ENCODE measurements at regions not wholly inside any gene's neighbourhood (a gene's known extent, or its start where the extent isn't known, plus 50 kb on each side); places are given as distances from the start of the nearest gene placed in this dataset.

DNA sequence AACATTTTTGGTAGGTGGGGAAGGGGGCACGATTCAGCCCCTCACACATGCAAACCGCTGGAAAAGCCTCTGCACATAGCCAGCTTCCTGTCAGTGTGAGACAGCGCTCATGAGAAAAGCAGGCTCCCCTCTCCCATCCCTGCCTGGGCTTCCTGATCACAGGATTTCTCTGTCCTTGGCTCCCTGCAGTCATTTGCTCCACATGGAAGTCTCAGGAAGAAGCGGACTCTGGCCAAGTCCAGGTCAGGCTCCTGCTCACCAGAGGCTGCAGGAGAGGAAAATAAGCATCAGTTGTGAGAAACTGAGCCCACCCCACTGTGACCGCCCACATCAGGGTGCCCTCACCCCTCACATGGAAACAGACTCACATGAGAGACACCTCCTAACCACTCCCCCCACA lies 664.3 kb upstream of the TENM3 start:
- H2AFZ ChIP-seq (ENCODE audit: control insufficient read depth, low read depth, low read length), result no peak overlapping the region
- RAD21 ChIA-PET (ENCODE audit: unreplicated experiment), result no interaction called here
- no peaks in the 10 kb centered on the region for H3K9me3 ChIP-seq (replicated peaks; ENCODE audit: control insufficient read depth, insufficient read depth, low read length)
- no peak overlapping the region for H3K9ac ChIP-seq (ENCODE audit: control insufficient read depth, insufficient read depth, low read length)
- H3K4me3 ChIP-seq, result no peak overlapping the region
- H3K27ac ChIP-seq (ENCODE audit: control insufficient read depth, insufficient read depth), result no peak overlapping the region
- CTCF ChIA-PET, result no interaction called here
- TF ChIP-seq, protein P1, sequence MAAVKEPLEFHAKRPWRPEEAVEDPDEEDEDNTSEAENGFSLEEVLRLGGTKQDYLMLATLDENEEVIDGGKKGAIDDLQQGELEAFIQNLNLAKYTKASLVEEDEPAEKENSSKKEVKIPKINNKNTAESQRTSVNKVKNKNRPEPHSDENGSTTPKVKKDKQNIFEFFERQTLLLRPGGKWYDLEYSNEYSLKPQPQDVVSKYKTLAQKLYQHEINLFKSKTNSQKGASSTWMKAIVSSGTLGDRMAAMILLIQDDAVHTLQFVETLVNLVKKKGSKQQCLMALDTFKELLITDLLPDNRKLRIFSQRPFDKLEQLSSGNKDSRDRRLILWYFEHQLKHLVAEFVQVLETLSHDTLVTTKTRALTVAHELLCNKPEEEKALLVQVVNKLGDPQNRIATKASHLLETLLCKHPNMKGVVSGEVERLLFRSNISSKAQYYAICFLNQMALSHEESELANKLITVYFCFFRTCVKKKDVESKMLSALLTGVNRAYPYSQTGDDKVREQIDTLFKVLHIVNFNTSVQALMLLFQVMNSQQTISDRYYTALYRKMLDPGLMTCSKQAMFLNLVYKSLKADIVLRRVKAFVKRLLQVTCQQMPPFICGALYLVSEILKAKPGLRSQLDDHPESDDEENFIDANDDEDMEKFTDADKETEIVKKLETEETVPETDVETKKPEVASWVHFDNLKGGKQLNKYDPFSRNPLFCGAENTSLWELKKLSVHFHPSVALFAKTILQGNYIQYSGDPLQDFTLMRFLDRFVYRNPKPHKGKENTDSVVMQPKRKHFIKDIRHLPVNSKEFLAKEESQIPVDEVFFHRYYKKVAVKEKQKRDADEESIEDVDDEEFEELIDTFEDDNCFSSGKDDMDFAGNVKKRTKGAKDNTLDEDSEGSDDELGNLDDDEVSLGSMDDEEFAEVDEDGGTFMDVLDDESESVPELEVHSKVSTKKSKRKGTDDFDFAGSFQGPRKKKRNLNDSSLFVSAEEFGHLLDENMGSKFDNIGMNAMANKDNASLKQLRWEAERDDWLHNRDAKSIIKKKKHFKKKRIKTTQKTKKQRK (IDR thresholded peaks at IDR 0.05; ENCODE audit: low read depth, low read length), result no peak
- TF ChIP-seq, protein P2, sequence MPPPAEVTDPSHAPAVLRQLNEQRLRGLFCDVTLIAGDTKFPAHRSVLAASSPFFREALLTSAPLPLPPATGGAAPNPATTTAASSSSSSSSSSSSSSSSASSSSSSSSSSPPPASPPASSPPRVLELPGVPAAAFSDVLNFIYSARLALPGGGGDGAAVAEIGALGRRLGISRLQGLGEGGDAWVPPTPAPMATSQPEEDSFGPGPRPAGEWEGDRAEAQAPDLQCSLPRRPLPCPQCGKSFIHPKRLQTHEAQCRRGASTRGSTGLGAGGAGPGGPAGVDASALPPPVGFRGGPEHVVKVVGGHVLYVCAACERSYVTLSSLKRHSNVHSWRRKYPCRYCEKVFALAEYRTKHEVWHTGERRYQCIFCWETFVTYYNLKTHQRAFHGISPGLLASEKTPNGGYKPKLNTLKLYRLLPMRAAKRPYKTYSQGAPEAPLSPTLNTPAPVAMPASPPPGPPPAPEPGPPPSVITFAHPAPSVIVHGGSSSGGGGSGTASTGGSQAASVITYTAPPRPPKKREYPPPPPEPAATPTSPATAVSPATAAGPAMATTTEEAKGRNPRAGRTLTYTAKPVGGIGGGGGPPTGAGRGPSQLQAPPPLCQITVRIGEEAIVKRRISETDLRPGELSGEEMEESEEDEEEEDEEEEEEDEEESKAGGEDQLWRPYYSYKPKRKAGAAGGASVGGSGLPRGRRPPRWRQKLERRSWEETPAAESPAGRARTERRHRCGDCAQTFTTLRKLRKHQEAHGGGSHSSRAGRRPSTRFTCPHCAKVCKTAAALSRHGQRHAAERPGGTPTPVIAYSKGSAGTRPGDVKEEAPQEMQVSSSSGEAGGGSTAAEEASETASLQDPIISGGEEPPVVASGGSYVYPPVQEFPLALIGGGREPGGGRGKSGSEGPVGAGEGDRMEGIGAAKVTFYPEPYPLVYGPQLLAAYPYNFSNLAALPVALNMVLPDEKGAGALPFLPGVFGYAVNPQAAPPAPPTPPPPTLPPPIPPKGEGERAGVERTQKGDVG (CRISPR knock-in tag; IDR thresholded peaks at IDR 0.05), result no peak
- TF ChIP-seq BRCA1 (IDR thresholded peaks at IDR 0.05; ENCODE audit: low read depth, low read length), result no peak
- TF ChIP-seq, protein P3, sequence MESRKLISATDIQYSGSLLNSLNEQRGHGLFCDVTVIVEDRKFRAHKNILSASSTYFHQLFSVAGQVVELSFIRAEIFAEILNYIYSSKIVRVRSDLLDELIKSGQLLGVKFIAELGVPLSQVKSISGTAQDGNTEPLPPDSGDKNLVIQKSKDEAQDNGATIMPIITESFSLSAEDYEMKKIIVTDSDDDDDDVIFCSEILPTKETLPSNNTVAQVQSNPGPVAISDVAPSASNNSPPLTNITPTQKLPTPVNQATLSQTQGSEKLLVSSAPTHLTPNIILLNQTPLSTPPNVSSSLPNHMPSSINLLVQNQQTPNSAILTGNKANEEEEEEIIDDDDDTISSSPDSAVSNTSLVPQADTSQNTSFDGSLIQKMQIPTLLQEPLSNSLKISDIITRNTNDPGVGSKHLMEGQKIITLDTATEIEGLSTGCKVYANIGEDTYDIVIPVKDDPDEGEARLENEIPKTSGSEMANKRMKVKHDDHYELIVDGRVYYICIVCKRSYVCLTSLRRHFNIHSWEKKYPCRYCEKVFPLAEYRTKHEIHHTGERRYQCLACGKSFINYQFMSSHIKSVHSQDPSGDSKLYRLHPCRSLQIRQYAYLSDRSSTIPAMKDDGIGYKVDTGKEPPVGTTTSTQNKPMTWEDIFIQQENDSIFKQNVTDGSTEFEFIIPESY (IDR thresholded peaks at IDR 0.05), result no peak
- no peaks in the 10 kb centered on the region for H3K4me1 ChIP-seq (ENCODE audit: control insufficient read depth, insufficient read depth, low read length)
- no peaks in the 10 kb centered on the region for H3K79me2 ChIP-seq (ENCODE audit: control insufficient read depth, insufficient read depth, low read length)
- no peak for ATAC-seq
- H4K20me1 ChIP-seq (ENCODE audit: control insufficient read depth, insufficient read depth), result no peaks in the 10 kb centered on the region
- no peak for FAIRE-seq
- in situ Hi-C loops (cut with MboI) (no loop called here), intact Hi-C loops (cut with micrococcal nuclease; ENCODE audit: unreplicated experiment) (no loop called here)
- POLR2A ChIA-PET, result no interaction called here
- 15% methylated on average over 5 of the region's 5 CpGs for WGBS (ENCODE audit: insufficient coverage, insufficient replicate concordance, low lambda C conversion rate, missing lambda C conversion rate)
- no peak for DNase-seq (ENCODE audit: low read depth, low spot score)
- H3K36me3 ChIP-seq (ENCODE audit: control insufficient read depth in 2 of 2, insufficient read depth in 2 of 2, low read length in 1 of 2), result no peaks in the 10 kb centered on the region
- no peaks in the 10 kb centered on the region for H3K27me3 ChIP-seq (replicated peaks in 1 of 2; ENCODE audit: control insufficient read depth in 2 of 2, insufficient read depth in 2 of 2, low read length in 1 of 2)
- no TSS peak for BruUV-seq (replicated peaks)
- SMC1A ChIA-PET (ENCODE audit: uncharacterized antibody, unreplicated experiment), result no interaction called here
- H3K4me2 ChIP-seq (ENCODE audit: control insufficient read depth, insufficient read depth), result no peak overlapping the region

Measured in GM12878 (cell line).